ENCODE measurements at regions not wholly inside any gene's neighbourhood (a gene's known extent, or its start where the extent isn't known, plus 50 kb on each side); places are given as distances from the start of the nearest gene placed in this dataset.

DNA sequence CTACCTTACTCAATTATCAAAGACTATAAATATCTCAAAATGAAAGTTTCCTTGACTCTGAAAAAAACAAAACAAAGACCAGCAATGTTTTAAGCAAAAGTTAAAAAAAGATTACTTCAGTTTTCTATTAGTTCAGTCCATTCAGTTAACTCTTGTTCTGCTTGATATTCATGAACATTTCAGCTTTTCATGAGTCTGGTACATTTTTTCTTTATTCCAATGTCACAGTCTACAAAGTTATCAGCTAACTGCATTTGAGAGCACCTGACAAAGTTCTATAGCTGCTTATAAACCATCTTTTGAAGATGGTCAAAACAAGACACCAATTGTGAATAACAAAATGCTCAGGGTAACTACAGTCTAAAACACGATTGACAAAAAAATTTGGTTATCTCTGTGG is 156.1 kb upstream of the NOX3 start:
- H3K4me1 ChIP-seq (replicated peaks) = no peaks in the 10 kb centered on the region
- TF ChIP-seq POLR2AphosphoS5 (IDR thresholded peaks at IDR 0.05) = no peak
- TF ChIP-seq POLR2A (IDR thresholded peaks at IDR 0.05) = no peak
- TF ChIP-seq, protein P1, sequence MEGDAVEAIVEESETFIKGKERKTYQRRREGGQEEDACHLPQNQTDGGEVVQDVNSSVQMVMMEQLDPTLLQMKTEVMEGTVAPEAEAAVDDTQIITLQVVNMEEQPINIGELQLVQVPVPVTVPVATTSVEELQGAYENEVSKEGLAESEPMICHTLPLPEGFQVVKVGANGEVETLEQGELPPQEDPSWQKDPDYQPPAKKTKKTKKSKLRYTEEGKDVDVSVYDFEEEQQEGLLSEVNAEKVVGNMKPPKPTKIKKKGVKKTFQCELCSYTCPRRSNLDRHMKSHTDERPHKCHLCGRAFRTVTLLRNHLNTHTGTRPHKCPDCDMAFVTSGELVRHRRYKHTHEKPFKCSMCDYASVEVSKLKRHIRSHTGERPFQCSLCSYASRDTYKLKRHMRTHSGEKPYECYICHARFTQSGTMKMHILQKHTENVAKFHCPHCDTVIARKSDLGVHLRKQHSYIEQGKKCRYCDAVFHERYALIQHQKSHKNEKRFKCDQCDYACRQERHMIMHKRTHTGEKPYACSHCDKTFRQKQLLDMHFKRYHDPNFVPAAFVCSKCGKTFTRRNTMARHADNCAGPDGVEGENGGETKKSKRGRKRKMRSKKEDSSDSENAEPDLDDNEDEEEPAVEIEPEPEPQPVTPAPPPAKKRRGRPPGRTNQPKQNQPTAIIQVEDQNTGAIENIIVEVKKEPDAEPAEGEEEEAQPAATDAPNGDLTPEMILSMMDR (IDR thresholded peaks at IDR 0.05) = no peak
- no peaks in the 10 kb centered on the region for H3K9me3 ChIP-seq
- no peak overlapping the region for H3K4me3 ChIP-seq
- no peaks in the 10 kb centered on the region for H3K36me3 ChIP-seq
- DNase-seq (ENCODE audit: low spot score) = no peak
- H3K27me3 ChIP-seq (replicated peaks; ENCODE audit: insufficient read depth) = no peaks in the 10 kb centered on the region
- no peak overlapping the region for H3K27ac ChIP-seq
- intact Hi-C loops (cut with DNase I) = no loop called here
- 98% methylated on average over 1 of the region's 1 CpG for WGBS

DNA sequence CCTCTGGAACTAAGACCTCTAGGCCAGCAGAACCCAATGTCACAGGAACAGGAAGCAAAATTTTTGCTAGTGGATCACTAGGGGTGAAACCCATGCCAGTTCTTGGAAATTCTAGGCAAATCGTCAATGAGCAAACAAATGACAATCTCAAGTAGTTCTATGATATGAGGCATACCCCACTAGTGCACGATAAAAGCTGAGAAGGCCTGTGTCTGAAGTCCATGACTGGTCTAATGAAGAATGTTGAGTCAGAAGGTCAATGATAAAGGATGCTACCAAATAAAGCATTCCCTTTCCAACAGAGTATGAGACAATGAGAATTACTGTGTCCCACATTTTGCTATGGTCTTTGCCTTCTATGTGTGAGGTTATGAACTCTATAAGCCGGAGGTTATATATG is 149.4 kb upstream of the NOX3 start:
- intact Hi-C loops (cut with DNase I) = no loop called here
- no peaks in the 10 kb centered on the region for H3K4me1 ChIP-seq (replicated peaks)
- no peak overlapping the region for H3K27ac ChIP-seq
- H3K4me3 ChIP-seq = no peak overlapping the region
- H3K36me3 ChIP-seq = no peaks in the 10 kb centered on the region
- H3K9me3 ChIP-seq = no peaks in the 10 kb centered on the region
- DNase-seq (ENCODE audit: low spot score) = no peak
- TF ChIP-seq POLR2AphosphoS5 (IDR thresholded peaks at IDR 0.05) (no peak), POLR2A (IDR thresholded peaks at IDR 0.05) (no peak)
- TF ChIP-seq, protein P1 (IDR thresholded peaks at IDR 0.05) = no peak
- no peaks in the 10 kb centered on the region for H3K27me3 ChIP-seq (replicated peaks; ENCODE audit: insufficient read depth)
- WGBS = 92% methylated on average over 3 of the region's 3 CpGs

DNA sequence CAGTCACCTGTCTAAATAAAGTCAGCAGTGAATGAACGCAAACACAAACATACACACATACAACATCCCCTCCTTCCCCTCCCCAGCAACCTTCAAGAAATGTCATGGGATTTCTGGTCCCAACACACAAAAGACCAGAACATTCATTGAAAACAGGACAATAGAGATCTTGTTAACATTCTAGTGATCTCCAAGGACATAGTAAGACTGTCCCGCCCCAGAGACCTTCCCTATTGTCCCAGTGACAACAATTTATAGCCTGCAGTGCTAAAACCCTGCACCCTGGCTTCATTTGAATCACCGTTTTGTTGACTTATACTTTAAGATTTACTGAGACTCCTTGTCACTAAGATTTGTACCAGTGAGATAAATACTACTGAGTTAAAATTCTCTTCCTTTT is 143.9 kb upstream of the NOX3 start:
- intact Hi-C loops (cut with DNase I) = no loop called here
- TF ChIP-seq POLR2AphosphoS5 (IDR thresholded peaks at IDR 0.05) (no peak), POLR2A (IDR thresholded peaks at IDR 0.05) (no peak)
- TF ChIP-seq, protein P1 (IDR thresholded peaks at IDR 0.05) = no peak
- WGBS = 21% methylated on average over 3 of the region's 3 CpGs
- Histone ChIP-seq H3K9me3 (no peaks in the 10 kb centered on the region), H3K27me3 (replicated peaks; ENCODE audit: insufficient read depth) (no peaks in the 10 kb centered on the region), H3K36me3 (no peaks in the 10 kb centered on the region), H3K4me3 (no peak overlapping the region), H3K4me1 (replicated peaks) (no peaks in the 10 kb centered on the region), H3K27ac (no peak overlapping the region)
- no peak for DNase-seq (ENCODE audit: low spot score)

DNA sequence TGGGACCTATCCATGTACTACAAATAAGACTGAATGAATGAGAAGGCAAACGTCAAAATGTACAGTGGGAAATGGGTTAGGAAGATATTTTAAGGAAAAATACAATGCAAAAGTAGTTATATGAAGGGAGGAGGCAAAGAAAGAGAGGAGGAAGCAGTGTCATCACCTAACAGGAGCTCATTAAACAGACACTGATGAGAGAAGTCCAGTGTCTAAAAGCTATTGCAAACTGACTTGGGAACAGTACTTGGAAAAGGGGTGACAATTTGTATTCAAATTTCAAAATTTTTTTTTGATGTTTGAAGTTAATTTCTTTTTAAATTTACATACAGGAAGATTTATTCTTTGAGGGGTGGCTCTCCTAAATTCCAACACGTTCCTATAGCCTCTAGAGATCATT is 143.5 kb upstream of the NOX3 start:
- no peak overlapping the region for H3K4me3 ChIP-seq
- no peaks in the 10 kb centered on the region for H3K9me3 ChIP-seq
- H3K36me3 ChIP-seq = no peaks in the 10 kb centered on the region
- no peaks in the 10 kb centered on the region for H3K4me1 ChIP-seq (replicated peaks)
- H3K27ac ChIP-seq = no peak overlapping the region
- WGBS = 27% methylated on average over 2 of the region's 2 CpGs
- H3K27me3 ChIP-seq (replicated peaks; ENCODE audit: insufficient read depth) = no peaks in the 10 kb centered on the region
- TF ChIP-seq POLR2AphosphoS5 (IDR thresholded peaks at IDR 0.05) (no peak), POLR2A (IDR thresholded peaks at IDR 0.05) (no peak)
- TF ChIP-seq, protein P1 (IDR thresholded peaks at IDR 0.05) = no peak
- intact Hi-C loops (cut with DNase I) = no loop called here
- DNase-seq (ENCODE audit: low spot score) = no peak

DNA sequence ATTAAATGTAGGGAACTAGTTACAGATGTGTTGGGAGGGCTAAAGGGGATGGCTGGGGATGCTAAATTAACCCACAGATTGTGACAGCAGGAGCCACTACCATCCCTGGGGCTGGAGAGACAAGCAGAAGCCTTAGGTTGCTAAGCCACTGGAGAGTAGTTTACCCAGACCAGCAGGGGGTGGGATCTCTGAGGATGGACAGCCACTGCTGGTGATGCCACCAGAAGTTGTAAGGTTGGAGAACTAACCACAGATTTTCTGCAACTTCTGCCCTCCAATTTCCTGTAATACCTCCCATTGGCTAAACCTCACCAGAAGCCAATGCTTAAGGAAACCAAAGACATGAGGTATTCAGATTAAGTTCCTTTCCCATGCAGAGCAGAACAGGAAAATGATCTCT is 139.6 kb upstream of the NOX3 start:
- H3K36me3 ChIP-seq = no peaks in the 10 kb centered on the region
- intact Hi-C loops (cut with DNase I) = no loop called here
- no peaks in the 10 kb centered on the region for H3K4me1 ChIP-seq (replicated peaks)
- H3K27me3 ChIP-seq (replicated peaks; ENCODE audit: insufficient read depth) = no peaks in the 10 kb centered on the region
- no peak for DNase-seq (ENCODE audit: low spot score)
- no peaks in the 10 kb centered on the region for H3K9me3 ChIP-seq
- no peak overlapping the region for H3K4me3 ChIP-seq
- no peak overlapping the region for H3K27ac ChIP-seq
- no peak for TF ChIP-seq POLR2A (IDR thresholded peaks at IDR 0.05)
- TF ChIP-seq, protein P1 (IDR thresholded peaks at IDR 0.05) = no peak
- no peak for TF ChIP-seq POLR2AphosphoS5 (IDR thresholded peaks at IDR 0.05)

Data from prostate gland (tissue), 2 donors.